Activated CD4-positive, alpha-beta T cell treated with anti-CD3 and anti-CD28 coated beads, Interleukin-2, Interleukin-6, amounts not matched to agents 100 ng/mL and 50 ng/mL, durations not matched to agents 16 hours and 8 hours (primary cell): ENCODE measurements at regions not wholly inside any gene's neighbourhood (a gene's known extent, or its start where the extent isn't known, plus 50 kb on each side); places are given as distances from the start of the nearest gene placed in this dataset.

ENCODE experiments used
- DNase-seq: peaks from one replicate; pipeline ENCODE4 v3.0.0-alpha.2; 2020

DNA sequence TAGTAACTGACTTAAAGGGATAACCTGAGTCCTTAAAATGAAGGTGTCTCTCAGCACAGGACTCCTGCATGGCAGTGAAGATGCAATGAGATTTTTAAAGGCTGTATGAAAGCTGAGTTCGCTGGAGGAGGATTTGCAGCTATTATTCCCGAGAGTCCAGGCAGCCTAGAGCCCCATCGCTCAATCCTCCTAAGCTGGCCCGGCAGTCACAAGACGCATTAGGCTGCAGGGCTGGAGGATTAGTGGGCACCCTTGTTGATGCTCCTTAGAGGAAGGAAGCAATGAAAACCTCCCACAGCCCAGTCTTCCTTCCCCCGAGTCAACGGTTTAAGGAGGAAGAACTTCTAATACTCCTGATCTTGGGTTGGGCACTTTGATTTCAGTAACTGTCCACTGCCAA is 239.5 kb downstream of the EFNB2 start:
- DNase-seq: no peak

DNA sequence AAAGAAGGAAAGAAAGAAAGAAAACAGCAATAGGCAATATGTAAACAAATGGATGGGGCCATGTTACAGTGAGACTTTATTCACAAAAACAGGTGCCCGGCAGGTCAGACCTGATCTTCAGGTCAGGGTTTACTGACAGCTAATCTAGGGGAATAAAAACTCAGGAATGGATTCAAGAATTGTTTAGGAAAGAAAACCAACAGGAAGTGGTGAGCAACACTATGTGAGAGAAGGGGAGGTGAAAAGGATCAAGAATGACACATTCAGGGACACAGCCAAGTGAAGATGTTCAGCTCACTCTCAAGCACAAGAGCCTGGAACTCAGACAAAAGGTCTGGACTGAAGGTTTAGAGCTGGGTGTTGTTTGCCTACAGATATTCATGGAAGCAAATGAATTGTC is 244.5 kb downstream of the EFNB2 start:
- no peak for DNase-seq

DNA sequence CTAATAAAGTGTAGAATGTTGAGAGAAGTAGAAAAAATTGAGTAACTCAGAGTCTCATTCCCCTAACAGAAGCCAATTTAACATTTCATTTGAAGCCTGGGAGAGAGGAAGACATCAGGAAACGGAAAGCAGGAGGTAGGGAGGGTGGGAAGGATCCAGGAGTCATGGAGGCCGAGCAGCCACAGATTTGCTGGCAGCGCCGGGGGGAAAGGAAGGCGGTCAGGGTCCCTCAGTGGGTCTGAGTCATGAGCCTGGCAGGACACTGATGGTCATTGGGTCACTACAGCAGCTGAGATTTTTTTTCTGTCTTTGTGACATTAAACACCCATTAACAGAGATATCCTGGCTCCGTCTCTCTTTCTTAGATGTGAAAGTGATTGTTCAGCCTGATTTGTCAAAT is 248.1 kb downstream of the EFNB2 start:
- DNase-seq: no peak

DNA sequence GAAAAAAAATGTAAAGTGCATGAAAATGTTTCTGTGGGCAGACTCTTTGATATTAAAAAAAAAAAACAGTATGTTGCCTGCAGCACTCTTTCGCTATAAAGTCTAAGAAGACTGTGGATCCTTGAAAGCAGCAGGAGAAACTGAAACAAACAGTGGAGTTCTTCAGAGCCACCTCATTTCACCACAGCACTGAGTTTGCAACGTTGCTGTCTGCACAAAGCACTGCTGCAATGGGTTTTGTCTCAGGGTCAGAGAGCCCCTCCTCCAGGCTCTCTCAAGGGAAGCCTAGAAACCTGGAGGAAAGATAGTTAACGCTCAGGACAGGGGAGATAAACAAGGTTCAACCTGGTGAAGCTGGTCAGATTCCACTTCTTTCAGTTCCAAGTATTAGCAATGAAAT is 248.7 kb downstream of the EFNB2 start:
- DNase-seq: no peak

DNA sequence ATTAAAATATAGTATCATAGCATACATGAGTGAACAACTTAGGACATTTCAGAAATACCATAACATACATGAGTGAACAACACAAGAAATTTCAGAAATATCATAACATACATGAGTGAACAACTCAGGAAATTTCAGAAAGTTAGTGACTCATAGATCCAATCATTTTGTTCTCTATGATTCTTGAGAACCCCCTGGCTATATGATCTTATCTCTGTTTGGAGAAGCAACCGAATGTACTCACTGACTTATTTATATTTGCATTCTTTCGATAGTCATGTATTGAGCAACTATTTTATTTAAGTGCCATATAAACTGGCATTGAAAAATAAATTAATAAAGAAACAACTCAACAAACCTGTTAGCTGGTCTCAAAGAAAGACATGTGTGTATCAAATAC is 251.1 kb downstream of the EFNB2 start:
- no peak for DNase-seq

DNA sequence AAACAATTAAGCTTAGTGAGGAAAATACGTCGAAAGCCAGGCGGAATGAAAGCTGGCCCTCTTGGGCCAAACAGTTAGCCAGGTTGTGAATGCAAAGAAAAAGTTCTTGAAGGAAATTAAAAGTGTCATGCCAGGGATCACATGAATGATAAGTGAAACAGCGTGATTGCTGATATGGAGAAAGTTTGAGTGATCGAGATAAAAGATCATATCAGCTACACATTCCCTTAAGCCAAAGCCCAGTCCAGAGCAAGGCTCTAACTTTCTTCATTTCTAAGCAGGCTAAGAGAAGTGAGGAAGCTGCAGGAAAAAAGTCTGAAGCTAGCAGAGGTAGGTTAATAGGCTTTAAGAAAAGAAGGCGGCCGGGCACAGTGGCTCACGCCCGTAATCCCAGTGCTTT is 254.0 kb downstream of the EFNB2 start:
- no peak for DNase-seq

DNA sequence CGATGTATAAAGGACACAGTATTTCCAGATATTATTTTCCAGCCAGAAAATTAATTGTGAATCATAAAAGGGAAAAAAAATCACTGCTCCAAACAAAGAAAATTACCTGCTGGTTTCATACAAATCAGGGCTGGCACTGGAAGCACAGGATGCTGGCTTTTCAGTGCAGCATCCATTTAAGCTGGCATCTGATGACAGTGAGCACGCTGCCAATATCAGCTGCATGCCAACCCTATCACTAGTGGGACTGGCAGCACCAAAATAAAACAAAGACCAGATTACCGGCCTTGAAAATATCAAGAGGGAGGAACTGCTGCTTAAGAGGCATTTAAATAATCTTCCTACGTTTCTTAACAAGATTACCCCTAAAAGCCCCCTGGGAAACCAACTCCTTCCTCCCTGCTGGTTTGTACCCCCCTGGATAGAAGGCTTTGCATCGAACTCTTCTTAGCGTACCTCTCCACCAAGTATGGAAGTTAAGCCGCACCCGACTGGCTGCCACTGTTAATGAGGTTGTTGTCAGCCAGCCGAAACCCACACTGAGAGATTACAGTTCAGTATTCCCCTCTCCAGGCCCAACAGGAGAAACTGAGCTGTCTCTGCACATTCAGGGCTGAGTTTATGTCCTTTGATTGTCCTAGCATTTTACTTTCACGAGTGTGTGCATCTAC is 257.8 kb downstream of the EFNB2 start:
- no peak for DNase-seq

DNA sequence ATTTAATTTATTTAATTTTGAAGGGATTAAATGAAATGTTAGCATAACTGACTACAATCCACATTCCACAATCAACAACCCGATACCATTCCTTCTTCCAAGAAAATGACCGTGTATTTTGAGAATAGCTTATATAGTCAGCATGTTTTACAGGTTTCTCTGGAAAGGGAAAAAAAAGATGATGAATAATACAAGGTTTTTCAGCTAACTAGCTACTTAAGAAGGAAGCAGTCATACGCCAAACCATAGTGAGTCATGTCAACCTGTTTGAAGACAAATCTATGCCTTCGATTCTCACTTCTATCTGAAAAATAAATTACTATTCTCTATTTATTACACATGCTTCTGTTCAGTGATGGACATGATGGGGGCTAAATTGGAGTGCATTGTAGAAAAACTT is 258.6 kb downstream of the EFNB2 start:
- DNase-seq: no peak

DNA sequence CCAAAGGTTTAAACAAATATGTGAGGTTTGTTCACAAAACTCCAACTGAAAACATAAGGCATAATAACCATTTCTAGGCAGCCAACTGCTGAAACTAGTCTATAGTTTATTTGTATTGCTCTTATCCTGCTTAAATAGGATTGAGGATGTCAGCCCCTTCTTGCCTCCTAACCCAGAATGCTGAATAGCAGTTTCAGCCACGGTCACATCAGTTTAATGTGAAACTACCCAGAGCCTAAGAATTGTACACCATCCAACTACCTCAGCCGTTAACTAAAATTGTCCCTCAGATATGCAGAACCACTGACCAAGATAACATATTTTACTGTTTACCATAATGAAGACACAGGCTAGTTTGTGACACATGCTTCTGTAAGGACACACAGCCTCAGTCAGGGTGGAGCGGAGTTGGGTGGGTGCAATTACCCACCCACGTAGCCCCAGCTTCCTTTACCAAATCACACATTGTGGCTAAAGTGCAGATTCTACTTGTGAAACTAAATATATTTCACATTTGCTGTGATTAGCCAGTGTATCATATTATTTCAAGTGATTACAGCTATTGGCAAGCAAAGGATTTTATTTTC is 259.9 kb downstream of the EFNB2 start:
- DNase-seq: no peak

DNA sequence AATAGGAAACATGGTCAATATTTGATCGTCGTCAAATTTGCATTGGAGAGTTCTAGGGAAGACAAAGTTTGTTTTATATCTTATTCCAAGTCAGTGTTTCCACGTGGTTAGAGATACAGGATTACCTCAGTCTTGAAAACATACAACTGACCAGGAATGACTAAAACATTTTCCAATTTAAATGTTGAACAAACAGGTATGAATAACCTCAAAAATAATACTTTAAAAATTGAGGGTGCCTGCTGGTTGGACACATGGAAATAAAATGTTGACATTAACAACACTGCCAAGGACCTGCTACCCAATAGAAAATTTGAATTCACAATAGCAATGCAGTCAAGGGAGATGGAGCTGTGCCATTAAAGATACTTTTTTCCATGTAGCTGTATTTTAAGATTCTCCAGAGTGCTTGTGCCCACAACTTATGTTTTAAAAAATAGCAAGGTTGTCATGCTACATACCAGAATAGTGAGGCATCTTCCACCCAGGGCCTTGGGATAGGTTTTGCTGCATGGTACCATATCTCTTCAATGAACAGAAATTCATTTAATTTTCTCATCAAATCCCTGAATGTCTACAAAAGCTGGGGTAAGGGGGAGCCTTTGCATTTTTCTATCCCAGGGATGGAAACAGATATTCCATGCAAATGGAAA is 260.8 kb downstream of the EFNB2 start:
- no peak for DNase-seq

DNA sequence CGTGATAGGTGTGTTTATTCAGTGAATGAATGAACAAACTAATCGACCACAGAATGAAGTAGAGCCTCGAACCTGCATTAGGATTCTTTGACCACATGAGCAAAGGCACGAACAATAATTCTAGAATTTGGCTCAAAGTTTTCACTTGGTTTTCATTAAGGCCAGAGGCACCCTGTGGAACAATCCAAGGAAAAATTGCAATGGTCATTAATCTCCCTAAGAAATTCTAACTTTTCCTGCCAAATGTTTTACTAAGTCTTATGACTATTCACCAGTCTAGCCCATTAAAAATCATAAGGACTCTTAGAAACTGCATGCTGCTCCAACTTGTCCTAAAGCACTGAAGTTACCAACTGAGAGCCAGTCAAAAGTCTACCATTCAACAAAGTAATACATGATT is 271.7 kb downstream of the EFNB2 start:
- DNase-seq: no peak

DNA sequence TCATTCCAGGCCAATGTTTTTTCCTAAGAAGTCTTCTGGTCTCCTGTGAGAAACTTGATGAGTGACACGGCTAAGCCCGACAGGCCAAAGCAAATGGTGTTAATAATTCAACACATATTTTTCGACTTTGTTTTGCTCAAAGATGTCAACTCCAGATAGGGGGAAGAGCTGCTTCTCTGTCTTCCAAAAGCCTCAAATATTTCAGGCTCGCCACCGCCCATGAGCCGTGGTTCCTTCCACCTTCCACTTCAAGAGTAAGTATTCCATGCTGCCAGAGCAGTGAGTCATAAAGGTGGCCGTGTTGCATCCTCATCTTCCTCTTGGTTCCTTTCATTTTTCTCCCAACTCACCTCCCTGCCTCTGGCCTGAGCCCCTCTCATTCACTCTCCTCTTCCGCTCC is 272.6 kb downstream of the EFNB2 start:
- DNase-seq: no peak

DNA sequence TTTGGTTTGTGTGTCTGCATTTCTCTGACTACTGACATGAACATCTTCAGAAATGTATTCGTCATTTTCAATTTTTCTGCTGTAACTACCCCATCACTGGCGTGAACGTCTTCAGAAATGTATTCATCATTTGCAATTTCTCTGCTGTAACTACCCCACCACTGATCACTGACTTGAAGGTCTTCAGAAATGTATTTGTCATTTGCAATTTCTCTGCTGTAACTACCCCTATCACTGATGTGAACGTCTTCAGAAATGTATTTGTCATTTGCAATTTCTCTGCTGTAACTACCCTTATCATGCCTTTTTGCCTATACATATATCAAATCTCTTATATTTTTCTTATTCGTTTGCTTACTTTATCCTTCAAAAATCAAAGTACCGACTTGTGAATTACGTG is 274.0 kb downstream of the EFNB2 start:
- DNase-seq: no peak

DNA sequence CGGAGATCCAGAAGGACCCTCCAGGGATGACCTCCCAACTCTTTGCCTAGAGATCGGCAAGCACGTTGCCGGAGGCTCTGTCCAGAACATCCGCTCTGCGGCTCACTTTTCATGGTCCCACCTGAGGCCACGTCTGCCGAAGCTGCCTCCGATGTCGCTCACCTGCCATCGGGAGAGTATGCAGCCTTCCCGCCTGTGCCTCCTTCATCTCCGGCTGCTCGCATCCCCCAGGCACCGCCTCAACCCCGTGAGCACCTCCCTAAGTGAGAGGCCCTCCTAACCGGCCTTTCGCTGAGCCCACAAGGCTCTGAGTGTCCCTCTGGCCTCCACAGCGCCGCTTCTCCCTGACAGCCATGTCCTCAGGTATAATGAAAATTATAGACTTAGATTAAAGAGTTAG is 275.1 kb downstream of the EFNB2 start:
- no peak for DNase-seq

DNA sequence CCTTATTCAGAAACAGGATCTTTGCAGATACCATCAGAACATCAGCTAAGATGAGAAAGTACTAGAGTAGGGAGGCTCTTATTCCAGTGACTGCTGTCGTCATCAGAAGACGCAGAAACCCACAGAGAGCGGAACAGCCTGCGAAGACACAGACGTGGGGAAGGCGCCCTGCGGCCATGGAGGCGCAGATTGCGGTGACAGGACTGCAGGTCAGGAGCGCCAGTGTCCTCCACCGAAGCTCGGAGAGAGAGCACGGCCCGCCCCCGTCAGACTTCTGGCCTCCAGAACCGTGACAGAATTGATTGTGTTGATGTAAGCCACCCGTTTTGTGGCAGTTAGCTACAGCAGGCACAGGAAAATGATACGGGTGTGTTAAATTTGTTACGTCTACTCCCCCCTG is 275.5 kb downstream of the EFNB2 start:
- no peak for DNase-seq

DNA sequence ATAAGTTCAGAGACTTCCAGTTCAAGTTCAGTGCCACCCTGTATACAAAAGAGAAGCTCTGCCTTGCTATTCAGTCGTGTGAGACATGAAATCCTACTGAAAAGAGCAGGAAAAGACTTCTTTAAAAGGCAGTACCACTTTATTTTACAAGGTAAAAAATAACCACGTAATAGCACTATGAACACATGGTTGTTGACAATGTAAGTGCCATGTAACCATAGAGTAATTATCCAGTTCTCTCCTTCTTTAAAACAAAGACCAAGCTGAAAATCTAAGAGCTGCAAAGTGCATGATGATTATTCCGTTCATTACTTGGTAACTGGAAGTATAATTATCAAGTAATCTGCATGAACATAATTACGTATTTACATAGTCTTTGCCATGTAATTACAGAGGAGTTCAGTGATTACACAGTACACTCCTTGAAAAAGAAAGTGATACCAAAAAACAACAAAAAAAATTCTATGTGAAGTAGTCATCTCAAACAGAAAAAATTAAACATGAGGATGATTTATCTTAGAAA is 288.7 kb downstream of the EFNB2 start:
- no peak for DNase-seq

DNA sequence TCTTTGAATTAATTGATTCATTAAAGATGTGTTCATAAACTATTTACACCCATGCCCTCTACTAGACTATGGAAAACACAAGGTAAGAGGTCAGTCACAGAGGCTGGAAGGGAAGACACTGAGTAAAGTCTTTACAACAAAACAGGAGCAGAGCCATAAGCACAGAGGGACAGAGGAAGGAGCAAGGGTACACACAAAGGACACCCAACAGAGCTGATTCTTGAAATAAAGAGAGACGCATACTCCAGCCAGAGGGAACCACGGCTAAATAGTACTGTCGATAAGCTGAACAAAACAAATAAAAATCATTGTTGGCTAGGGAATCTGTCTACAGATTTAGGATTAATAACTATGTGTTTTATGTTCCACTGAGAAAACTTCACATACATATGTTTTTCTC is 289.2 kb downstream of the EFNB2 start:
- no peak for DNase-seq

DNA sequence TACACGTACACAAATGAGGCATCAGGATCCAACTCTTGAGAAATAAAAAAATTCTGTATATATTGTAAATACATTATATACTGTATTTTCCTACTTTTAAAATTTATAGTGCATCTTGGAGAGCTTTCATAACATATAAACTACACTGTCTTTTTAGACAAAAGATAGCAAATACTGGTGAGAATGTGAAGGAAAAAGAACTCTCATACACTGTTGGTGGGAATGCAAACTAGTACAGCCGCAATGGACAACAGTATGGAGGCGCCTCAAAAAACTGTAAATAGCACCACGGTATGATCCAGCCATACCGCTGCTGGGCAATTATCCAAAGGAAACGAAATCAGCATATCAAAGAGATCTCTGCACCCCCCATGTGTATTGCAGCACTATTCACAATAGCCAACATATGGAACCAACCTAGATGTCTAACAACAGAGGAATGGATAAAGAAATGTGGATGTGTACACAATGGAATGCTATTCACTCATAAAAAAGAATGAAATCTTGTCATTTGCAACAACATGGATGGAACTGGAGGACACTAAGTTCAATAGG is 292.4 kb downstream of the EFNB2 start:
- DNase-seq: no peak

DNA sequence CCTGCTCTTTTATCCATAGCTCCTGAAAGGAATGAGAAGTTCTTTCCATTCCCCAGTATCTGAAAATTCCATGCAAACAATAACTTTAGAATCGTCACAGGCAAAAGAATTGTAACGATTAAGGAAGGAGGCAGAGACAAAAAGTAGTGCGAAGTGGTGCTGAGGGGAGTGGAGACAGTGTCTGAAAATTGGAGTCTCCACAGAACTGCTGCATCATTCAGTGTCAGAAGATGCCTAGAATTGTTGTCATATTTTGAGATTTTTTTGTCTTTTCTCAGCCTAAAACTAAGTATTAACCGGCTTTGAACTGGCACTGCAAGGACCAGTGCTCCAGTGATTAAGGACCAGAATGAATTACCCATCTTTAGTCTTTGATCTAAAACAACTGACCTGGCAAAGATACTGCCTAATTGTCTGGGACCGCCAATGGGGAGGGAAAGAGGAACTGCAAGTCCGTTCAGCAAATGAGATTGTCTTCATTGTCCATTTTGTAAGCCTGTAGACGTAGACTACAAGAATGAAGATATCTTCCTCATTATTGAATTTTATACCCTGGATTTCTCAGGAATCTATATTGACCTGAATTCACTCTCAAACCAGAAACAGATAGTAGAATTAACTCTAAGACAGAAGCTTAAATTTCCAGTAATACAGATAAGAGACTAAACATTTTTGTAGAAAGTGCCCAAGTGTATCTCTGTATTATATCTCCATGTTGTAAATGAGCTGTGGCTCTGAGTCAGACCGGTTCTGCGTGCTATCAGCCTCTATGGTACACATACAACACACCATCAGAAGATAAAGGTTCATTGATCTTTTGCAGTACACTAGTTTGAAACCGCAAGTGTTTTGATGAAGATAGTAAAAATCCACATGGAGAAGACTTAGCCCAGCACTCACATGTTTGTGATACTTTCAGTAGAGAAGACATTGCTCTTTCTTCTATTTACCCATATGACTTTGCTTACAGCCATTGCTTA is 293.2 kb downstream of the EFNB2 start:
- no peak for DNase-seq

DNA sequence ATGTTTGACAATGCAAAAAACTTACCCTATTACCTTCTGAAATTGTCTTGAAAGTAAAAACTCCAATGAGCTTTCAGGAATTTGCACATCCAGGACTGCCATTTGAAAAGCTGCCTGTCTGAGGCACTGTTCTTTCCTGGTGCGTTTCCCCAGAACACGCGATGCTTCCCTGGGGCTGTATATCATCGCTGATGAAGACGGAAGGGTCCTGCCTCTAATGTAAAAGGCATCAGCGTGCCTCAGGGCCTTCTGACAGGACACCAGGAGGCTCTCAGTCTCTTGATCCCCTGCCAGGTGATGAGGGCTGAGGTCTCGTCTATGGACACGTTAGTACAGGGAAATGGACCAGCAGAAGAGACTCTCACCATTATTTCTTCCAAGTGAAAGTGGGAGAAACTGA is 296.8 kb downstream of the EFNB2 start:
- no peak for DNase-seq

DNA sequence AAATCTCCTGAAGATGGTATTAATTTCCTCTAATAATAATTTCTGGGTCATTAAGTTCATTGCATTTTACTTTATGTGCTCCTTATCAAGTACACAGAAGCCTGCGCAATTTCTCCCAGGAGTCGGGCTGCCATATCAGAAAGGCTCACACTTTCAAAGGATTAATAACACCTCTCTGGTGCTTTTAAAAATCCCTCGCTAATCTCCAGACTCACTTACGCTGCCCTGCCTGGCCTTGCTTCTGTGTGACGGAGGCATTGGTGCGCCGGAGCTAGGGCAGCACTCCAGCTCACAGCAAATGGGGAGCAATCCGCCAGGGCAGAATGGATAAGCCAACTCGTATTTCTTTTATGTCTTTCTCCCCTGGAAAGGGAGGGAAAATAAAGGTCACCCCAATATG is 300.8 kb downstream of the EFNB2 start:
- no peak for DNase-seq

DNA sequence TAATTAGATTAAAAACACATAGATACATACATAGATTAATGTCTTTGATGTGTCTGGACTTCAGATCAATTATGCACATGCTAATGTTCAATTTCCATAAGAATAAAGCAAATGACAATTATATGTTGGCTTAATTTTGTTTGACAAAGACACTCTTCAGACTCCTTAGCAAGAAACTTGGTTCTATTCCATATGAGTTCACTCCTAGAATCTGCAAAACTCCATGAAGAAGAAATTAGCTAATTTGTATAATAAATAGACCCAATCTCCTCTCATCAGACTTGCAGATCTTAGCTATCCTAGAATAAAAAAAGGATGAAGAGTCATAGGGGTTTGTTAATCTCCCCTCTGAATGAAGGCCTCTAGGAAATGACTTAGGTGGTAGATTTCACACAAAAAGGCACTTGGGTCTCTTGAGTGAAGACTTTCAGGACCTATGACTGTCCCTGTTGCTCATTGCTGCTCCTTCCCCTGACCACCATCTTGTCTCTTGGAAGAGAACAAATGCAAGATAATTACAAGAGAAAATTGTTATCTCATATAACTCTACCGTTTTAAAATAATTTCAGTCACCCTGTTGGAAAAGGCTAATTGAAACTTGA is 302.2 kb downstream of the EFNB2 start:
- DNase-seq: no peak

DNA sequence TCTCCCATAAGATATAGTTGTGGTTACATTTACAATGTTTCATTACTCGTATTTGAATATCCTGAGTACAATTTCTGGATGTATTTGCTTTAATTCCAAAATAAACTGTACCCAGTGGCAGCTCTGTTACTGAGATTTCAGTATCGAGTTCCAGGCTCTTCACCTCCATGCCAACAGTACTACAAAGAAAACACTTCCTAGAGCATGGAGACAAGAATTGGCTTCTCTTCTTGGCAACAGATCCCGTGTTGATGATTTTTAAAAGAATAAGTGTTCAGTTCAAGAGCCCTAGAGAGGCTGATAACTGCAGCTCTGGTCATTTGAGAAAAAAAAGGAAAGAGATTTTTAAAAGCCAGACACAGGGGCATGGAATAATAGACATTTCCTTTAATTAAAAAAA is 302.8 kb downstream of the EFNB2 start:
- no peak for DNase-seq
